ENCODE measurements at regions not wholly inside any gene's neighbourhood (a gene's known extent, or its start where the extent isn't known, plus 50 kb on each side); places are given as distances from the start of the nearest gene placed in this dataset.

DNA sequence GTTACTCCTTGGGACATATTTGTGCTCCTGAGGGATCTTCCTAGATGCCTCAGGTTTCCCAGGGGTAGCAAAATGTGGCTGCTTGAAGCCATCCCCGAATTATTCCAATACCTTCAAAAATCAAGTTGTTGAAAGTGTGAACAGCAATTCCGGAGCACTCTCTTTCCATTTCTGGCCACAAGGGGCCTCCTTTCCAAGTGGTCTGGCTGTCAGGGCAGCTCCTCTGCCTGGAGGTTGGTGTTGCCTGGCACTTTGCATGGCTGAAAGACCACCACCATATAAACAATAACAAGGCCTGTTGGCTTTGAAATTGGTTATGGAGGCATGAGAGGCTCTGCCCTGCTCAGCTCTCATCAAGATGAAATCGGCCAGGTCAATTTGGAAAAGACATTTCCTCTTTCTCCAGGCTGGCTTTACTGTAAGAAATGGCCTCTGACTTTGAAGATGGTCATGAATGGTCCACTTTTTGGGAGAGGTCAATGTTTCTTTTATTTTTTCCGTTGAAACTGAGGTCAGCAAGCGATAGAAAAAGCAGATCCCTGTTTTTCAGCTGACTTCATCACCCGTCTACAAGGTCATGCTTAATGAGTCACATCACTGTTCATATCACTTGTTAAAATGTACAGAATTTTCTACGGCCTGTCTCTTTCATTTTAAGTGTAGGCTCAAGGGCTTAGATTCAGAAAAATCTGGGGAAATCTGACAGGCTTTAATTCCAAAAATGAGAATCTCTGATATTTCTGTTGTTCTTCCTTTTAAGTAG is 481.1 kb upstream of the ZNF608 start:
- WGBS (ENCODE audit: insufficient coverage), result no CpG with 5 or more reads among the region's 7 CpGs
- H3K27me3 ChIP-seq (ENCODE audit: control insufficient read depth, insufficient read depth, low read length), result no peaks in the 10 kb centered on the region
- H3K27ac ChIP-seq (ENCODE audit: low read length), result no peak overlapping the region
- no peaks in the 10 kb centered on the region for H3K36me3 ChIP-seq (ENCODE audit: control insufficient read depth, insufficient read depth, low read length)
- no peaks in the 10 kb centered on the region for H3K9me3 ChIP-seq (replicated peaks; ENCODE audit: control insufficient read depth, low read depth, low read length)
- H3K4me1 ChIP-seq (ENCODE audit: control insufficient read depth, insufficient read depth, low read length), result no peaks in the 10 kb centered on the region
- DNase-seq, result no peak
- no peak overlapping the region for H3K4me3 ChIP-seq (ENCODE audit: low read length)

DNA sequence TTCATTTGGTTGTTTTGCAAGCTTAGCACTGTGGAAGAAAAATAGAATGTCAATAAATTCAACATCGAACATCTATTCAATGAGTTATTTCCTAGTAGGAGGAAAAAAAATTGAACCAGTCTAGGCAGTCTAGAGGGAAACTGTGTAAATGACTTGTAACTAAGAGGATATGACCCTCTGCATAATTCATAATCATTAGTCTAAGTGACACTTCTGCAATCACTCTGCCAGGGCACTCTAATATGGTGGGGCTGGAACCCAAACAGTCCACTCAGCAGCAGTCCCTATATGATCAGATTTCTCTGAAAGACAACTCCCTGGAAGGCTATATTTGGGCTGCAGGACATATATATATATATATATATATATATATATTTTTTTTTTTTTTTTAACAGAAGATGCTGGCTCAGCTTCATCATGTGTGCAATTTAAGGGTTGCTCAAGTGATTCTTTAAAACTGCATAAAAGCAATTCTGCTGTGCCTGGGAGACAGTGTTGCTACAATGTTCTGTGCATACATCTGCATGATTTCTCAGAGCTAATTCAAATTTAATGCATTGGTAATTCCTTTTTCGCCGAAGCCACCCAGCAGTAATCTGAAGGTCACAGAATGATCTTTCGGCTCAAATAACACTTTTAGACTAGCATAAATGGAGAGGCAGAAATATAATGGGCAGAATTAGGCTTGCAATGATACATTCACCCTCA is 482.1 kb upstream of the ZNF608 start:
- no peaks in the 10 kb centered on the region for H3K27me3 ChIP-seq (ENCODE audit: control insufficient read depth, insufficient read depth, low read length)
- no peaks in the 10 kb centered on the region for H3K36me3 ChIP-seq (ENCODE audit: control insufficient read depth, insufficient read depth, low read length)
- H3K4me1 ChIP-seq (ENCODE audit: control insufficient read depth, insufficient read depth, low read length), result no peaks in the 10 kb centered on the region
- no peak overlapping the region for H3K4me3 ChIP-seq (ENCODE audit: low read length)
- H3K27ac ChIP-seq (ENCODE audit: low read length), result no peak overlapping the region
- WGBS (ENCODE audit: insufficient coverage), result no CpG with 5 or more reads among the region's 4 CpGs
- no peaks in the 10 kb centered on the region for H3K9me3 ChIP-seq (replicated peaks; ENCODE audit: control insufficient read depth, low read depth, low read length)
- no peak for DNase-seq

DNA sequence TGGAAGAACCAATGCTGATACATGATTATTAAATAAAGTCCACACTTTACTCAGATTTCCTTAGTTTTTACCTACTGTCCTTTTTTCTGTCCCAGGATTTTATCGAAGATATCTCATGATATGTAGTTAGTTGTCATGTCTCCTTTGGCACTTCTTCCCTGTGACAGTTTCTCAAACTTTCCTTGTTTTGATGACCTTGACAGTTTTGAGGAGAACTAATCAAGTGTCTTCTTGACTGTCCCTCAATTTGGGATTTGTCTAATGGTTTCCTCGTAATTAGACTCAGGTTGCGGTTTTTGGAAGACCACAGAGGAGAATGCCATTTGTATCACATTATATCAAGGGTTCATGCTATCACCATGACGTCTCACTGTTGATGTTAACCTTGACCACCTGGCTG is 483.1 kb upstream of the ZNF608 start:
- Histone ChIP-seq H3K4me3 (ENCODE audit: low read length) (no peak overlapping the region), H3K36me3 (ENCODE audit: control insufficient read depth, insufficient read depth, low read length) (no peaks in the 10 kb centered on the region), H3K27ac (ENCODE audit: low read length) (no peak overlapping the region), H3K9me3 (replicated peaks; ENCODE audit: control insufficient read depth, low read depth, low read length) (no peaks in the 10 kb centered on the region), H3K27me3 (ENCODE audit: control insufficient read depth, insufficient read depth, low read length) (no peaks in the 10 kb centered on the region), H3K4me1 (ENCODE audit: control insufficient read depth, insufficient read depth, low read length) (no peaks in the 10 kb centered on the region)
- WGBS (ENCODE audit: insufficient coverage), result 86% methylated on average over 2 of the region's 4 CpGs
- DNase-seq, result no peak

DNA sequence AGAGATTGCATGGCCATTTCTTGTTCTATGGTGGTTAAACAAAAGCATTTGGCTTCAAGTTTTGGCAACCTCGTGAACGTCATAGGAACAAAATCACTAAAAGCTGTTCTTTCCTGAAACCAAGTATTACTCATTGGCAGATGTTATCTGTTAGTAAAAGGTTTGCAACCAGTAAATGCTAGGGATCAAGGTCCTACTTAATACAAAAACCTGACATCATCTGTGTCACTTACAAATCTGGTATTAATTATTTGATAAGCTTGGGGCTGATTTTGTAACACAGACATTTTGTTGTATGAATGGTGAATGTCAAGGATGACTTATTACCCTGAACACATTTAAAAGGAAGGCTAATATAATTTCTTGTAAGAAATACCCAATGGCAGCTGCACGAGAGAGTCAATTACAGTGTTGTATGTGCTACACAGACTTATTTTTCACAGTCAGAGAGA is 486.4 kb upstream of the ZNF608 start:
- peak; percentile 92 for DNase-seq

DNA sequence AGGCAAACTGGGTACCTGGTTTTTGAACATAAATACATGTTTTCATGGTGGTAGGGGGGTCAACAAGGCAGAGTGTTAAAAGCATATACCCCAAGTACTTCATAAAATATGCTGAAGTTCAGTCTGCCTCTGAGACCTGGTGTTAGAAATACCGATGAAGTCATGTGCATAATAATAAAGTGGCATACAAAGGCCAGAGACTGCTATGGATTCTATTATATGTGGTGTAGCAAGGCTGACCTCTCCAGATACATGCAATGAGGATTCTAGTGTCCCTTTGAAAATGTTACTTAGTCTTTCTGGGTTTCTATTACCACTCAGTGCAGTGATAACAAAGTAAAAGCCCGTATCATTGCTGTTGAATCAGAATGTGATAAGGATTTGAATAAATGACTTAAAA is 487.5 kb upstream of the ZNF608 start:
- DNase-seq, result no peak
- H3K9me3 ChIP-seq (replicated peaks; ENCODE audit: control insufficient read depth, low read depth, low read length), result no peaks in the 10 kb centered on the region
- no peak overlapping the region for H3K4me3 ChIP-seq (ENCODE audit: low read length)
- no peaks in the 10 kb centered on the region for H3K27me3 ChIP-seq (ENCODE audit: control insufficient read depth, insufficient read depth, low read length)
- no peak overlapping the region for H3K27ac ChIP-seq (ENCODE audit: low read length)
- WGBS (ENCODE audit: insufficient coverage), result no CpG with 5 or more reads among the region's 2 CpGs
- no peaks in the 10 kb centered on the region for H3K4me1 ChIP-seq (ENCODE audit: control insufficient read depth, insufficient read depth, low read length)
- no peaks in the 10 kb centered on the region for H3K36me3 ChIP-seq (ENCODE audit: control insufficient read depth, insufficient read depth, low read length)

More for the DNA sequence above, 486.4 kb upstream of the ZNF608 start:
- Histone ChIP-seq H3K27ac (ENCODE audit: low read length) (peak overlapping the region; percentile 0), H3K27me3 (ENCODE audit: control insufficient read depth, insufficient read depth, low read length) (no peaks in the 10 kb centered on the region), H3K4me1 (ENCODE audit: control insufficient read depth, insufficient read depth, low read length) (no peaks in the 10 kb centered on the region), H3K36me3 (ENCODE audit: control insufficient read depth, insufficient read depth, low read length) (no peaks in the 10 kb centered on the region), H3K4me3 (ENCODE audit: low read length) (no peak overlapping the region), H3K9me3 (replicated peaks; ENCODE audit: control insufficient read depth, low read depth, low read length) (no peaks in the 10 kb centered on the region)
- WGBS (ENCODE audit: insufficient coverage), result 30% methylated on average over 2 of the region's 3 CpGs

DNA sequence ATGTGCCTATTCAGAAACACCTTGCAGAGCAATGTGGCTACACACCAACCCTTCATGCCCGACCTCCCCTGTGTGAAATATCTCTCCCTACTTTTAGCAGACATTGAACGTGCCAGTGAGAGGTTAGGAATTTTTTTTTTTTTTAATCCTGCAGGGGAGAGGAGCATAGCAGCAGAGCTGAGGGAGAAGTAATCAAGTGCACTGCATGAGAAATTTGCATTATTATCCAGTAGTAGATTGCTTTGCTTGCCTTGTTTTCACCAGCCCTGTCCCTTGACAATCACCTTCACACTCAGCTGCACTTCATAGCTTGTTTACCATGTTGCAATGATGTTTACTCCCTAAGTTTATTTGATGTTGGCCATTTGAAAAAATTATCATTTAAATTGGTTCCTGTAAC is 489.6 kb upstream of the ZNF608 start:
- no peak overlapping the region for H3K27ac ChIP-seq (ENCODE audit: low read length)
- H3K4me1 ChIP-seq (ENCODE audit: control insufficient read depth, insufficient read depth, low read length), result no peaks in the 10 kb centered on the region
- DNase-seq, result no peak
- no peaks in the 10 kb centered on the region for H3K27me3 ChIP-seq (ENCODE audit: control insufficient read depth, insufficient read depth, low read length)
- no peaks in the 10 kb centered on the region for H3K36me3 ChIP-seq (ENCODE audit: control insufficient read depth, insufficient read depth, low read length)
- no peaks in the 10 kb centered on the region for H3K9me3 ChIP-seq (replicated peaks; ENCODE audit: control insufficient read depth, low read depth, low read length)
- no peak overlapping the region for H3K4me3 ChIP-seq (ENCODE audit: low read length)
- WGBS (ENCODE audit: insufficient coverage), result no CpG with 5 or more reads among the region's 2 CpGs

DNA sequence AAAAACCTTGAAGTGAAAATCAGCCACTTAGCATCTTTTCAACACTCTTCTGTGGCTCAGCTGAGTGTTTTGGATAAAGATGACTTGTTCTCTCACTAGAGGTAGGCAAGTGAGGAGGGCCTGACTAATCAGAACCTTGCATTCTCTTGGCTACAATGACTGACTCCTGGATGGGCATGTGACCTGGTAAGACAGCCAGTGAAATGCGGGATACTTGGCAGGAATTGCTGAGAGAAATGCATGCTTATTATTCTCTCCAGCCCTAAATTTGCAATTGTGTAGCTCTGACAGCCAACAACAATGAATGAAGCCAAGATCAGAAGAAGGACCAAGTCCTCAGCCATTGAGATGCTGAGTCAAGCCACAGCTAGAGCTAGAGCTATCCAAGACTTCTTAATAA is 490.5 kb upstream of the ZNF608 start:
- Histone ChIP-seq H3K4me1 (ENCODE audit: control insufficient read depth, insufficient read depth, low read length) (no peaks in the 10 kb centered on the region), H3K27me3 (ENCODE audit: control insufficient read depth, insufficient read depth, low read length) (no peaks in the 10 kb centered on the region), H3K27ac (ENCODE audit: low read length) (no peak overlapping the region), H3K4me3 (ENCODE audit: low read length) (no peak overlapping the region), H3K9me3 (replicated peaks; ENCODE audit: control insufficient read depth, low read depth, low read length) (no peaks in the 10 kb centered on the region), H3K36me3 (ENCODE audit: control insufficient read depth, insufficient read depth, low read length) (no peaks in the 10 kb centered on the region)
- no CpG with 5 or more reads among the region's 1 CpG for WGBS (ENCODE audit: insufficient coverage)
- DNase-seq, result no peak

DNA sequence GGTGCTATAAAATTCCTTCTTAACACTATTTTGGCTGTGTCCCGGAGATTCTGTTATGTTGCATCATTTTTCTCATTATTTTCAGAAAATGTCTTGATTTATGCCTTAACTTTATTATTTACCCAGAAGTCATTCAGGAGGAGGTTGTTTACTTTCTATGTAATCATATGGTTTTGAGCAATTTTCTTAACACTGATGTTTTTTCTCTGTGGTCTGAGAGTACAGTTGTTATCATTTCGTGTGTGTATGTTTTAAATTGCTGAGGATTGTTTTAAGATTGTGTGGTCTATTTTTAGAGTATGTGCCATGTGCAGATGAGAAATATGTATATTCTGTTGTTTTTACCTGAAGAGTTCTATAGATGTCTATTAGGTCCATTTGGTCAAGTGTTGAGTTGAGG is 498.1 kb upstream of the ZNF608 start:
- H3K27me3 ChIP-seq (ENCODE audit: control insufficient read depth, insufficient read depth, low read length), result no peaks in the 10 kb centered on the region
- no peaks in the 10 kb centered on the region for H3K36me3 ChIP-seq (ENCODE audit: control insufficient read depth, insufficient read depth, low read length)
- no peaks in the 10 kb centered on the region for H3K4me1 ChIP-seq (ENCODE audit: control insufficient read depth, insufficient read depth, low read length)
- H3K27ac ChIP-seq (ENCODE audit: low read length), result no peak overlapping the region
- no peak for DNase-seq
- no CpG with 5 or more reads among the region's 2 CpGs for WGBS (ENCODE audit: insufficient coverage)
- H3K4me3 ChIP-seq (ENCODE audit: low read length), result no peak overlapping the region
- peaks cover 2% of the 10 kb centered on the region for H3K9me3 ChIP-seq (replicated peaks; ENCODE audit: control insufficient read depth, low read depth, low read length)

DNA sequence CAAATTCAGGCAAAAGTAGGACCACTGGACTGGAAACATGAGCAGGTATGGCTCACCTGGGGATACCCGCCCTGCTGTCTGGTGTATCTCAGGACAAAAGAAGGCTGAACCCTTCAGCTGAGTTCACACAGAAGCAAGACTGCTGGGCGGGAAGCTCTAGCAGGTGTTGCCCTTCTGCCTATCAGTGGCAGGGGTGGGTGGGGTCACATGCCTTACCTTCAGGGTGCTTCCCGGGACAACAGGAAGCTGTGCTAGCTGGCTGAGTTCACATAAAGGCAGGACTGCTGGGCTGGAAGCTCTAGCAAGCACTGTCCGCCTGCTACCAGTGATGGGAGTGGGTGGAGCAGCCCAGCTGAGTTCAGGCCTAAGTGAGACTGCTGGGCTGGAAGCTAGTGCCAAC is 498.8 kb upstream of the ZNF608 start:
- Histone ChIP-seq H3K9me3 (replicated peaks; ENCODE audit: control insufficient read depth, low read depth, low read length) (peaks cover 2% of the 10 kb centered on the region), H3K4me3 (ENCODE audit: low read length) (no peak overlapping the region), H3K4me1 (ENCODE audit: control insufficient read depth, insufficient read depth, low read length) (no peaks in the 10 kb centered on the region), H3K27ac (ENCODE audit: low read length) (no peak overlapping the region), H3K36me3 (ENCODE audit: control insufficient read depth, insufficient read depth, low read length) (no peaks in the 10 kb centered on the region), H3K27me3 (ENCODE audit: control insufficient read depth, insufficient read depth, low read length) (no peaks in the 10 kb centered on the region)
- 79% methylated on average over 4 of the region's 4 CpGs for WGBS (ENCODE audit: insufficient coverage)
- no peak for DNase-seq

DNA sequence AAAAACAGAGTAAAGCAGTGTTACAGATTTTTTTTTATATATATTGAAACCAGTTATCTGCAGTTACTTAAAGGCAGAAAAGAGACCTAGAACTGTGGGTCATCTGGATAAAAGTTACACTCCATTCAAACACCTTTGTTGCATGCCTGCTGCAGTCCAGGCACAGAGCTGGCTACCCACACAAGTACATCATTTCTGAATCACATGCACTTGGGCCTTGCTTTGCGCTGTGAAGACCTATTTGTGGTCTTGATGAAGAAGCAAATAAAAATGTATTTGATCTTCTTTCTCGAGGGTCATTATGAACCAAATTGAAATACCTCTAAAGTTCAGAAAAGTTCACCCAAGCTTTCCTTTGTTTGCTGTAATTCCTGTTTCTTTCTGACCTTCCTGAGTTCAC is 503.0 kb upstream of the ZNF608 start:
- no peaks in the 10 kb centered on the region for H3K27me3 ChIP-seq (ENCODE audit: control insufficient read depth, insufficient read depth, low read length)
- no CpG with 5 or more reads among the region's 2 CpGs for WGBS (ENCODE audit: insufficient coverage)

More for the DNA sequence above, 503.0 kb upstream of the ZNF608 start:
- H3K4me3 ChIP-seq (ENCODE audit: low read length), result no peak overlapping the region
- H3K27ac ChIP-seq (ENCODE audit: low read length), result no peak overlapping the region
- DNase-seq, result no peak
- no peaks in the 10 kb centered on the region for H3K4me1 ChIP-seq (ENCODE audit: control insufficient read depth, insufficient read depth, low read length)
- no peaks in the 10 kb centered on the region for H3K36me3 ChIP-seq (ENCODE audit: control insufficient read depth, insufficient read depth, low read length)
- peaks cover 7% of the 10 kb centered on the region for H3K9me3 ChIP-seq (replicated peaks; ENCODE audit: control insufficient read depth, low read depth, low read length)
